Loucy (cell line): ENCODE measurements at regions not wholly inside any gene's neighbourhood (a gene's known extent, or its start where the extent isn't known, plus 50 kb on each side); places are given as distances from the start of the nearest gene placed in this dataset.

ENCODE experiments used
- EZH2phosphoT487 ChIP-seq: fragments of 200-600 bp; IDR thresholded peaks from 2 replicates; pipeline ENCODE4 v1.6.1; 2018; ENCODE audit warnings: antibody characterized with exemption, mild to moderate bottlenecking, moderate library complexity, borderline replicate concordance
- TF ChIP-seq, protein P1 (sequence below): fragments of 200-600 bp; sonication (generic); conservative IDR thresholded peaks from 2 replicates; pipeline ENCODE4 v1.5.1; 2014; ENCODE audit warnings: mild to moderate bottlenecking, antibody characterized with exemption, low read length

DNA sequence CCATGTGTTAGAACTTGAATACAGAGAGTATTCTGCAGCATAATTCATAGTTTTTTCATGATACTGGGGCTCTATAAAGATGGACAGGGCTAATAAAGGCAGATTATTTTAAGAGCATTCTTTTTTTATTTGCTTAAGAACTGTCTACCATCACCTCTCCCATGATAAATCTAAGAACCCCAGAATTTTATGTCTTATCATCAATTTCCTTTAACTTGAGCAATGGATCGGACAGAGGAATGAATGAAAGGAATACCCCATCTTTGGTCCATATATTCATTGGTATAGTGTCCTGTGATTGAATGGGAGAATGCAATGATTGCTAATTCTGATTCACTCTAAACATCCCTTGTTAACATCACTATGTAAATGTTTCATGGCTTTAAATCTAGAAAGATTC, 946.3 kb upstream of the LRRN3 start:
- TF ChIP-seq EZH2phosphoT487 = no peak
- TF ChIP-seq, protein P1, sequence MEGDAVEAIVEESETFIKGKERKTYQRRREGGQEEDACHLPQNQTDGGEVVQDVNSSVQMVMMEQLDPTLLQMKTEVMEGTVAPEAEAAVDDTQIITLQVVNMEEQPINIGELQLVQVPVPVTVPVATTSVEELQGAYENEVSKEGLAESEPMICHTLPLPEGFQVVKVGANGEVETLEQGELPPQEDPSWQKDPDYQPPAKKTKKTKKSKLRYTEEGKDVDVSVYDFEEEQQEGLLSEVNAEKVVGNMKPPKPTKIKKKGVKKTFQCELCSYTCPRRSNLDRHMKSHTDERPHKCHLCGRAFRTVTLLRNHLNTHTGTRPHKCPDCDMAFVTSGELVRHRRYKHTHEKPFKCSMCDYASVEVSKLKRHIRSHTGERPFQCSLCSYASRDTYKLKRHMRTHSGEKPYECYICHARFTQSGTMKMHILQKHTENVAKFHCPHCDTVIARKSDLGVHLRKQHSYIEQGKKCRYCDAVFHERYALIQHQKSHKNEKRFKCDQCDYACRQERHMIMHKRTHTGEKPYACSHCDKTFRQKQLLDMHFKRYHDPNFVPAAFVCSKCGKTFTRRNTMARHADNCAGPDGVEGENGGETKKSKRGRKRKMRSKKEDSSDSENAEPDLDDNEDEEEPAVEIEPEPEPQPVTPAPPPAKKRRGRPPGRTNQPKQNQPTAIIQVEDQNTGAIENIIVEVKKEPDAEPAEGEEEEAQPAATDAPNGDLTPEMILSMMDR = no peak
